PC-9 (cell line): ENCODE measurements at regions not wholly inside any gene's neighbourhood (a gene's known extent, or its start where the extent isn't known, plus 50 kb on each side); places are given as distances from the start of the nearest gene placed in this dataset.

Source experiments
- EZH2 ChIP-seq: fragments of 200-600 bp; sonication (generic); IDR thresholded peaks from 2 replicates; pipeline ENCODE4 v1.8.0; 2017; ENCODE audit warnings: antibody characterized with exemption, low read depth
- TF ChIP-seq, protein P1 (sequence below): fragments of 200-600 bp; sonication (generic); conservative IDR thresholded peaks from 2 replicates; pipeline ENCODE4 v1.6.1; 2017; ENCODE audit warnings: mixed run types, antibody characterized with exemption, mild to moderate bottlenecking, moderate library complexity

GRCh38 chr11:27875831-27876775 lies 175.8 kb upstream of the BDNF start:
- TF ChIP-seq, protein P1, sequence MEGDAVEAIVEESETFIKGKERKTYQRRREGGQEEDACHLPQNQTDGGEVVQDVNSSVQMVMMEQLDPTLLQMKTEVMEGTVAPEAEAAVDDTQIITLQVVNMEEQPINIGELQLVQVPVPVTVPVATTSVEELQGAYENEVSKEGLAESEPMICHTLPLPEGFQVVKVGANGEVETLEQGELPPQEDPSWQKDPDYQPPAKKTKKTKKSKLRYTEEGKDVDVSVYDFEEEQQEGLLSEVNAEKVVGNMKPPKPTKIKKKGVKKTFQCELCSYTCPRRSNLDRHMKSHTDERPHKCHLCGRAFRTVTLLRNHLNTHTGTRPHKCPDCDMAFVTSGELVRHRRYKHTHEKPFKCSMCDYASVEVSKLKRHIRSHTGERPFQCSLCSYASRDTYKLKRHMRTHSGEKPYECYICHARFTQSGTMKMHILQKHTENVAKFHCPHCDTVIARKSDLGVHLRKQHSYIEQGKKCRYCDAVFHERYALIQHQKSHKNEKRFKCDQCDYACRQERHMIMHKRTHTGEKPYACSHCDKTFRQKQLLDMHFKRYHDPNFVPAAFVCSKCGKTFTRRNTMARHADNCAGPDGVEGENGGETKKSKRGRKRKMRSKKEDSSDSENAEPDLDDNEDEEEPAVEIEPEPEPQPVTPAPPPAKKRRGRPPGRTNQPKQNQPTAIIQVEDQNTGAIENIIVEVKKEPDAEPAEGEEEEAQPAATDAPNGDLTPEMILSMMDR, result no peak
- no peak for TF ChIP-seq EZH2
